Caco-2 (cell line): ENCODE measurements at regions not wholly inside any gene's neighbourhood (a gene's known extent, or its start where the extent isn't known, plus 50 kb on each side); places are given as distances from the start of the nearest gene placed in this dataset.

Experiments
- BruUV-seq: library from RNA; stranded (reverse); fragments of 400-500 nt; replicated peaks from 2 replicates; lab custom pipeline; 2021; lab: Mats Ljungman, UMichigan
- CTCF ChIA-PET: fragments of 300-600 bp; sonication (Branson Sonifier 250); formaldehyde crosslinking; loops from one replicate; lab custom pipeline; 2022; ENCODE audit warnings: antibody characterized with exemption; lab: Charles Lee
- POLR2A ChIA-PET: fragments of 300-600 bp; sonication (Branson Sonifier 250); formaldehyde crosslinking; loops from one replicate; lab custom pipeline; 2022; ENCODE audit warnings: antibody characterized with exemption; lab: Charles Lee
- DNase-seq, 2 experiments: peaks; one replicate each; pipeline versions ENCODE4 v3.0.0 to v3.0.0-alpha.2; 2020 to 2022
- H3K27me3 ChIP-seq: replicated peaks from 2 replicates; pipeline ENCODE4 v1.6.0; 2011; ENCODE audit warnings: low read length; ENCODE audit not compliant: control insufficient read depth, insufficient read depth
- H3K36me3 ChIP-seq: 2 replicates; pipeline ENCODE4 v1.5.1; 2011; ENCODE audit warnings: low read length; ENCODE audit not compliant: control insufficient read depth, insufficient read depth
- H3K4me1 ChIP-seq: fragments of 250-450 bp; sonication (Bioruptor Pico); 2 replicates; pipeline ENCODE4 v1.5.1; 2020; ENCODE audit warnings: mild to moderate bottlenecking
- H3K4me3 ChIP-seq: 2 replicates; pipeline ENCODE4 v1.5.1; 2011; ENCODE audit warnings: low read depth, mild to moderate bottlenecking, control low read depth, low read length
- H3K9me3 ChIP-seq: fragments of 250-450 bp; sonication (Bioruptor Pico); 2 replicates; pipeline ENCODE4 v1.5.1; 2020; ENCODE audit warnings: mild to moderate bottlenecking, moderate library complexity
- H3K27ac Mint-ChIP-seq: one replicate; pipeline ENCODE4 v1.8.0; 2022; ENCODE audit warnings: mixed read lengths; ENCODE audit not compliant: unreplicated experiment
- H3K27me3 Mint-ChIP-seq: one replicate; pipeline ENCODE4 v1.8.0; 2022; ENCODE audit warnings: mixed read lengths; ENCODE audit not compliant: insufficient read depth, unreplicated experiment
- H3K36me3 Mint-ChIP-seq: one replicate; pipeline ENCODE4 v1.8.0; 2022; ENCODE audit warnings: mild to moderate bottlenecking, mixed read lengths; ENCODE audit not compliant: insufficient read depth, unreplicated experiment
- H3K4me1 Mint-ChIP-seq: one replicate; pipeline ENCODE4 v1.8.0; 2022; ENCODE audit warnings: low read depth, mixed read lengths; ENCODE audit not compliant: unreplicated experiment
- H3K4me3 Mint-ChIP-seq: one replicate; pipeline ENCODE4 v1.8.0; 2022; ENCODE audit warnings: mild to moderate bottlenecking, moderate library complexity, mixed read lengths; ENCODE audit not compliant: unreplicated experiment
- H3K9me3 Mint-ChIP-seq: one replicate; pipeline ENCODE4 v1.8.0; 2022; ENCODE audit warnings: mixed read lengths; ENCODE audit not compliant: unreplicated experiment
- intact Hi-C: fragments of 100-400 bp; cut with micrococcal nuclease; formaldehyde crosslinking; loops from one replicate; pipeline ENCODE4 v1.10.0; 2022; ENCODE audit not compliant: unreplicated experiment
- TF ChIP-seq, protein P1 (sequence below), 2 experiments: fragments of 200-600 bp in 1 of 2; IDR thresholded peaks; 1 replicate in 1 of 2; 2 replicates in 1 of 2; pipeline versions ENCODE4 v1.5.1 to v1.8.0; 2011 to 2022; ENCODE audit warnings: antibody characterized with exemption in 1 of 2, control low read depth in 1 of 2, inconsistent platforms in 1 of 2, low read depth in 1 of 2, low read length in 1 of 2, mild to moderate bottlenecking in 1 of 2, moderate library complexity in 1 of 2; ENCODE audit not compliant: insufficient read depth in 1 of 2, severe bottlenecking in 1 of 2, unreplicated experiment in 1 of 2

DNA sequence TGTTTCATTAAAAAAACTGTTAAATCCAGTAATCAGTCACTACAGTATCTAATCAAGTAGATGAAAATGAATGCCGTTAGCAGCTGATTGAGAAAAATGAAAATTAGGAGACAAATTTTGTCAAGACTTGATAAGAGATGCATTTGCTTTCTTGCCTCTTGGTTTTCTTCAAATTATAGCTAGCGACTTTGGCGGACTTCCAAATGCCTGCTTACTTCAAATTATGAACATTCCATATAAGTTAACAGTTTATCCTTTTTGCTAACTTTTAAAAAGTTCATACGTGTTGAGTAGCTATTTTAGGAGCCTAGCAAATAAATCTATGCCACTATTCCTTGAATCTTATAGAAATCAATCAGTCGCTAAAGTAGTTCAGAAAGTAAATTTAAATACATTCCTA is 58.8 kb downstream of the PPP4R3C start:
- no peak for DNase-seq
- CTCF ChIA-PET, result no interaction called here

DNA sequence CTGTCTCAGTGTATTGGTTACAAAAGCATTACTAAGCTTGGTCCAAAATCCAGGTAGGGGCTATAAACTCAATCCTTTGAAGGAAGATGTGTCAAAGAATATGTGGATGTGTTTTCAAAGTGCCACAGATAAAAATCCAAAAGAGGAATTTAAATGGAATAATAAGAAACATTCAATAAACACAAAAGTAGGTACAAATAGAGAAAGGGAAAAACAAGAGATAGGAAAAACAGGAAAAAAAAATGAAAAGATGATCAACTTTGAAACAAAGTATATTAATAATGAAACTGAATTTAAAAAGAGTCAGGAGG is 64.0 kb downstream of the PPP4R3C start:
- H3K27me3 ChIP-seq, result no peaks in the 10 kb centered on the region
- ChIA-PET POLR2A (no interaction called here), CTCF (no interaction called here)
- no peak overlapping the region for H3K4me3 ChIP-seq
- Mint-ChIP-seq H3K4me1 (peaks cover 6% of the 10 kb centered on the region), H3K36me3 (no peaks in the 10 kb centered on the region), H3K9me3 (no peaks in the 10 kb centered on the region), H3K27ac (peak overlapping the region; percentile 54), H3K27me3 (peaks cover 6% of the 10 kb centered on the region), H3K4me3 (peak overlapping the region; percentile 73)
- BruUV-seq, result no TSS peak
- intact Hi-C loops, result no loop called here
- TF ChIP-seq, protein P1, sequence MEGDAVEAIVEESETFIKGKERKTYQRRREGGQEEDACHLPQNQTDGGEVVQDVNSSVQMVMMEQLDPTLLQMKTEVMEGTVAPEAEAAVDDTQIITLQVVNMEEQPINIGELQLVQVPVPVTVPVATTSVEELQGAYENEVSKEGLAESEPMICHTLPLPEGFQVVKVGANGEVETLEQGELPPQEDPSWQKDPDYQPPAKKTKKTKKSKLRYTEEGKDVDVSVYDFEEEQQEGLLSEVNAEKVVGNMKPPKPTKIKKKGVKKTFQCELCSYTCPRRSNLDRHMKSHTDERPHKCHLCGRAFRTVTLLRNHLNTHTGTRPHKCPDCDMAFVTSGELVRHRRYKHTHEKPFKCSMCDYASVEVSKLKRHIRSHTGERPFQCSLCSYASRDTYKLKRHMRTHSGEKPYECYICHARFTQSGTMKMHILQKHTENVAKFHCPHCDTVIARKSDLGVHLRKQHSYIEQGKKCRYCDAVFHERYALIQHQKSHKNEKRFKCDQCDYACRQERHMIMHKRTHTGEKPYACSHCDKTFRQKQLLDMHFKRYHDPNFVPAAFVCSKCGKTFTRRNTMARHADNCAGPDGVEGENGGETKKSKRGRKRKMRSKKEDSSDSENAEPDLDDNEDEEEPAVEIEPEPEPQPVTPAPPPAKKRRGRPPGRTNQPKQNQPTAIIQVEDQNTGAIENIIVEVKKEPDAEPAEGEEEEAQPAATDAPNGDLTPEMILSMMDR (IDR thresholded peaks at IDR 0.05; ENCODE audit: insufficient read depth in 1 of 2, low read depth in 1 of 2, low read length in 1 of 2, severe bottlenecking in 1 of 2, unreplicated experiment in 1 of 2), result no peak
- H3K9me3 ChIP-seq, result no peaks in the 10 kb centered on the region
- H3K36me3 ChIP-seq, result no peaks in the 10 kb centered on the region
- no peaks in the 10 kb centered on the region for H3K4me1 ChIP-seq
- no peak for DNase-seq

More for the DNA sequence above, 58.8 kb downstream of the PPP4R3C start:
- BruUV-seq, result no TSS peak
- no peak overlapping the region for H3K4me3 Mint-ChIP-seq
- Histone ChIP-seq H3K9me3 (no peaks in the 10 kb centered on the region), H3K4me1 (no peaks in the 10 kb centered on the region), H3K4me3 (no peak overlapping the region), H3K27me3 (no peaks in the 10 kb centered on the region), H3K36me3 (no peaks in the 10 kb centered on the region)
- intact Hi-C loops, result no loop called here
- no peaks in the 10 kb centered on the region for H3K4me1 Mint-ChIP-seq
- TF ChIP-seq, protein P1 (IDR thresholded peaks at IDR 0.05; ENCODE audit: insufficient read depth in 1 of 2, low read depth in 1 of 2, low read length in 1 of 2, severe bottlenecking in 1 of 2, unreplicated experiment in 1 of 2), result no peak
- H3K36me3 Mint-ChIP-seq, result no peaks in the 10 kb centered on the region
- POLR2A ChIA-PET, result no interaction called here
- H3K9me3 Mint-ChIP-seq, result no peaks in the 10 kb centered on the region
- H3K27me3 Mint-ChIP-seq, result peaks cover 6% of the 10 kb centered on the region
- H3K27ac Mint-ChIP-seq, result no peak overlapping the region

DNA sequence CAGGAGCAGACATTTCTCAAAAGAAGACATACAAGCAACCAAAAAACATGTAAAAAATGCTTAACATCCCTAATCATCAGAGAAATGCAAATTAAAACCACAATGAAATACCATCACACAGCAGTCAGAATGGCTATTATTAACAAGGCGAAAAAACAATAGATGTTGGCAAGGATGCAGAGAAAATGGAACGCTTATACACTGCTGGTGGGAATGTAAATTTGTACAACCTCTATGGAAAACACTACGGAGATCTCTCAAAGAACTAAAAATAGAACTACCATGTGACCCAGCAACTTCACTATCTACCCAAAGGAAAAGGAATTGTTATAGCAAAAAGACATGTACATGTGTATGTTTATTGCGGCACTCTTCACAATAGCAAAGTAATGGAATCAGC is 71.5 kb downstream of the PPP4R3C start:
- no peaks in the 10 kb centered on the region for H3K27me3 ChIP-seq
- intact Hi-C loops, result no loop called here
- POLR2A ChIA-PET, result no interaction called here
- Mint-ChIP-seq H3K27ac (no peak overlapping the region), H3K4me3 (no peak overlapping the region), H3K9me3 (no peaks in the 10 kb centered on the region), H3K36me3 (no peaks in the 10 kb centered on the region), H3K4me1 (no peaks in the 10 kb centered on the region), H3K27me3 (no peaks in the 10 kb centered on the region)
- no peaks in the 10 kb centered on the region for H3K4me1 ChIP-seq
- TF ChIP-seq, protein P1 (IDR thresholded peaks at IDR 0.05; ENCODE audit: insufficient read depth in 1 of 2, low read depth in 1 of 2, low read length in 1 of 2, severe bottlenecking in 1 of 2, unreplicated experiment in 1 of 2), result no peak
- no peaks in the 10 kb centered on the region for H3K36me3 ChIP-seq
- DNase-seq, result no peak
- H3K9me3 ChIP-seq, result no peaks in the 10 kb centered on the region
- CTCF ChIA-PET, result no interaction called here
- no TSS peak for BruUV-seq
- no peak overlapping the region for H3K4me3 ChIP-seq
